ENCODE measurements at regions not wholly inside any gene's neighbourhood (a gene's known extent, or its start where the extent isn't known, plus 50 kb on each side); places are given as distances from the start of the nearest gene placed in this dataset.

GRCh38 chr4:42331914-42332368 is 65.3 kb upstream of the SHISA3 start:
- Histone ChIP-seq H3K27ac (ENCODE audit: low read depth, low read length) (no peak overlapping the region), H3K9me3 (ENCODE audit: insufficient read depth, low read depth, low read length) (no peaks in the 10 kb centered on the region), H3K27me3 (ENCODE audit: insufficient read depth, low read length) (no peaks in the 10 kb centered on the region), H3K36me3 (ENCODE audit: insufficient read depth, low read length) (no peaks in the 10 kb centered on the region), H3K4me3 (ENCODE audit: low read length) (no peak overlapping the region), H3K4me1 (ENCODE audit: insufficient read depth, low read length) (no peaks in the 10 kb centered on the region), H3K9ac (ENCODE audit: low read depth, low read length) (no peak overlapping the region)
- WGBS, result 85% methylated on average over 6 of the region's 6 CpGs

- no peaks in the 10 kb centered on the region for H3K27me3 ChIP-seq (ENCODE audit: insufficient read depth, low read length)
- 48% methylated on average over 7 of the region's 7 CpGs for whole genome bisulfite sequencing
- H3K36me3 ChIP-seq (ENCODE audit: insufficient read depth, low read length), result no peaks in the 10 kb centered on the region
- H3K9ac ChIP-seq (ENCODE audit: low read depth, low read length), result no peak overlapping the region
- H3K4me3 ChIP-seq (ENCODE audit: low read length), result no peak overlapping the region
- peaks cover 7% of the 10 kb centered on the region for H3K4me1 ChIP-seq (ENCODE audit: insufficient read depth, low read length)
- no peak overlapping the region for H3K27ac ChIP-seq (ENCODE audit: low read depth, low read length)
- H3K9me3 ChIP-seq (ENCODE audit: insufficient read depth, low read depth, low read length), result no peaks in the 10 kb centered on the region
Observed at GRCh38 chr4:42339935-42340406, 57.3 kb upstream of the SHISA3 start.

GRCh38 chr4:42341518-42342026 is 55.7 kb upstream of the SHISA3 start:
- H3K9me3 ChIP-seq (ENCODE audit: insufficient read depth, low read depth, low read length), result no peaks in the 10 kb centered on the region

GRCh38 chr4:42342459-42342858 is 54.8 kb upstream of the SHISA3 start:
- no peak overlapping the region for H3K9ac ChIP-seq (ENCODE audit: low read depth, low read length)
- peaks cover 7% of the 10 kb centered on the region for H3K4me1 ChIP-seq (ENCODE audit: insufficient read depth, low read length)
- H3K4me3 ChIP-seq (ENCODE audit: low read length), result no peak overlapping the region
- no peak overlapping the region for H3K27ac ChIP-seq (ENCODE audit: low read depth, low read length)
- 97% methylated on average over 2 of the region's 2 CpGs for WGBS
- no peaks in the 10 kb centered on the region for H3K9me3 ChIP-seq (ENCODE audit: insufficient read depth, low read depth, low read length)
- no peaks in the 10 kb centered on the region for H3K27me3 ChIP-seq (ENCODE audit: insufficient read depth, low read length)
- H3K36me3 ChIP-seq (ENCODE audit: insufficient read depth, low read length), result no peaks in the 10 kb centered on the region

More at GRCh38 chr4:42341518-42342026, 55.7 kb upstream of the SHISA3 start:
- H3K4me3 ChIP-seq (ENCODE audit: low read length), result no peak overlapping the region
- H3K27me3 ChIP-seq (ENCODE audit: insufficient read depth, low read length), result no peaks in the 10 kb centered on the region
- 91% methylated on average over 1 of the region's 4 CpGs for WGBS
- H3K9ac ChIP-seq (ENCODE audit: low read depth, low read length), result no peak overlapping the region
- H3K4me1 ChIP-seq (ENCODE audit: insufficient read depth, low read length), result peaks cover 7% of the 10 kb centered on the region
- H3K27ac ChIP-seq (ENCODE audit: low read depth, low read length), result no peak overlapping the region
- no peaks in the 10 kb centered on the region for H3K36me3 ChIP-seq (ENCODE audit: insufficient read depth, low read length)

- WGBS, result 88% methylated on average over 8 of the region's 8 CpGs
- no peaks in the 10 kb centered on the region for H3K36me3 ChIP-seq (ENCODE audit: insufficient read depth, low read length)
- H3K27ac ChIP-seq (ENCODE audit: low read depth, low read length), result no peak overlapping the region
- H3K4me1 ChIP-seq (ENCODE audit: insufficient read depth, low read length), result peaks cover 7% of the 10 kb centered on the region
- no peaks in the 10 kb centered on the region for H3K9me3 ChIP-seq (ENCODE audit: insufficient read depth, low read depth, low read length)
- H3K27me3 ChIP-seq (ENCODE audit: insufficient read depth, low read length), result no peaks in the 10 kb centered on the region
- no peak overlapping the region for H3K4me3 ChIP-seq (ENCODE audit: low read length)
- no peak overlapping the region for H3K9ac ChIP-seq (ENCODE audit: low read depth, low read length)
Observed at GRCh38 chr4:42344309-42344708, 53.0 kb upstream of the SHISA3 start.

- Histone ChIP-seq H3K4me1 (ENCODE audit: insufficient read depth, low read length) (peaks cover 7% of the 10 kb centered on the region), H3K9me3 (ENCODE audit: insufficient read depth, low read depth, low read length) (no peaks in the 10 kb centered on the region), H3K9ac (ENCODE audit: low read depth, low read length) (no peak overlapping the region), H3K36me3 (ENCODE audit: insufficient read depth, low read length) (no peaks in the 10 kb centered on the region), H3K27me3 (ENCODE audit: insufficient read depth, low read length) (no peaks in the 10 kb centered on the region), H3K27ac (ENCODE audit: low read depth, low read length) (no peak overlapping the region), H3K4me3 (ENCODE audit: low read length) (no peak overlapping the region)
- 97% methylated on average over 2 of the region's 2 CpGs for WGBS
Observed at GRCh38 chr4:42344749-42345148, 52.5 kb upstream of the SHISA3 start.

- WGBS, result 95% methylated on average over 29 of the region's 29 CpGs
- Histone ChIP-seq H3K4me3 (ENCODE audit: low read length) (no peak overlapping the region), H3K9ac (ENCODE audit: low read depth, low read length) (no peak overlapping the region), H3K36me3 (ENCODE audit: insufficient read depth, low read length) (no peaks in the 10 kb centered on the region), H3K27me3 (ENCODE audit: insufficient read depth, low read length) (no peaks in the 10 kb centered on the region), H3K27ac (ENCODE audit: low read depth, low read length) (no peak overlapping the region), H3K4me1 (ENCODE audit: insufficient read depth, low read length) (peaks cover 7% of the 10 kb centered on the region), H3K9me3 (ENCODE audit: insufficient read depth, low read depth, low read length) (no peaks in the 10 kb centered on the region)
Observed at GRCh38 chr4:42345962-42346544, 51.2 kb upstream of the SHISA3 start.

- Histone ChIP-seq H3K27ac (ENCODE audit: low read depth, low read length) (no peak overlapping the region), H3K9me3 (ENCODE audit: insufficient read depth, low read depth, low read length) (no peaks in the 10 kb centered on the region), H3K36me3 (ENCODE audit: insufficient read depth, low read length) (no peaks in the 10 kb centered on the region), H3K4me1 (ENCODE audit: insufficient read depth, low read length) (peaks cover 6% of the 10 kb centered on the region), H3K9ac (ENCODE audit: low read depth, low read length) (no peak overlapping the region), H3K4me3 (ENCODE audit: low read length) (no peak overlapping the region), H3K27me3 (ENCODE audit: insufficient read depth, low read length) (no peaks in the 10 kb centered on the region)
- WGBS, result 97% methylated on average over 10 of the region's 10 CpGs
Observed at GRCh38 chr4:42347076-42347475, 50.2 kb upstream of the SHISA3 start.
